ELF-1 (cell line): ENCODE measurements at regions not wholly inside any gene's neighbourhood (a gene's known extent, or its start where the extent isn't known, plus 50 kb on each side); places are given as distances from the start of the nearest gene placed in this dataset.

ENCODE experiments used
- DNase-seq: peaks from one replicate; pipeline ENCODE4 v3.0.0-alpha.2; 2016; ENCODE audit warnings: low read depth, low spot score

DNA sequence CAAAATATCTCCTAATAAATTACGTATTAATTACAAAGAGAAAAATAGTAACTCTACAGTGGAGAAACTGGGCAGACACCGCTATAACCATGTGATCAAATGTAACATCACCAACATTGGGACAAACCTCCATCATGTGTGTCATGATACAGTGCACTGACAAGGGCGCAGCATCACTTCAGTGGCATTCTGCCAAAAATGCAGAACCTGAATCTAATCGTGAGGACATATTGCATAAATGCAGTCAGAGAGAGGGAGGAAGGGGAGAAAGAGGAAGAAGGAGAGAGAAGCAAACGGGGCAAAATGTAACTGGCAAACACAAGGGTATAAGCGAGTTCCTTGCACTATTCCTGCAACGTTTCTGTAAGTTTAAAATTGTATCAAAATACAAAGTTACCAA is 74.2 kb upstream of the MARCHF10 start:
- no peak for DNase-seq

DNA sequence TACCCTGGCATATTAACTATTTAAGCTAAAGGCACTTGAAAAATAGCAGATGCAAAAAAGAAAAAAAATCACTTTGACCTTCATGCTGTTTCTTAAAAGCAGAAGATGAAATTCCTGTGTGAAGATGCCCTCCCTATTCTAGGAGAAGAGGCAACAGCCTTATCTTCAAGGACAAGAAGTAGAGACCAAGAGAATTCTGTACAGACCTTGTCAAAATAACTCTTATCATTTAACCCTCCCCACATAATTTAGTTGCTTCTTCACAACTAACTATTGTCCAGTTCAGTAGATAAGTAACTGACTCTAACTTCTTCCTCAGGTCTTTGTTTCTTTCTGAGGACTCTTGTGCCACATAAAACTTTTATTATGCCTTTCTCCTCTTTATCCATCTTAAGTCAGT is 72.0 kb upstream of the MARCHF10 start:
- DNase-seq: no peak

DNA sequence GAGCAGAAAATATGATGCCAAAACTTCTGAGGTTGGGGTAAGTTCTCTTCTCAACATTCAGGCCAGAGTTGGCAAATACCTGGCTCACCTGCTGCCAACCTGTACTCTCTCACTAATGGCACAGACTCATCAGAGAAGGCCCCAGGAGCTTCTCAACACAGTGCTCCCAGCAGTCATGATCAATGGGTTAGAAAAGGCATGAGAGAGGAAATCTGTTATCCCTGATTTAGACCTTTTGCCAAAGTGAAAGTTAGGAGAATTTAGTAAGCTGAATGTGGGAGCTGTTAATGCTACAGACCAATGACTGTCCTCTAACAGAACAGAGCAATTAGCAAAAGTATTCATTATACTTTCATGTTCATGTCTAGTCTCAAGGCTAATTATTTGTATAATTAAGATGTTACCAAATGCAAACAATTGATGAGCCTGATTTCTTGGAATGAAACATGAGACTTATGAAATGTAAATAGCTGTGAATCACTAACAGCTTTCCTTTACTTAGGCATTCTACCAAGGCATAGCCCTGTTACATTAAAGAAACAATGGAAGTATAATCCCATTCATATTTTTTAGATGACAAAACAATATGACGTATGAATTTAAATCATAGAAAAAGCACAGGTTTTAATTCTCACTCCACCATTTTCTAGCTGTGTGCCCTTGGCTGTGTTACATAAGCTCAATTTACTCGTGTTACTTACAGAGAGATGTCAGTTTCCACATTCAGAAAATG is 68.7 kb upstream of the MARCHF10 start:
- no peak for DNase-seq

DNA sequence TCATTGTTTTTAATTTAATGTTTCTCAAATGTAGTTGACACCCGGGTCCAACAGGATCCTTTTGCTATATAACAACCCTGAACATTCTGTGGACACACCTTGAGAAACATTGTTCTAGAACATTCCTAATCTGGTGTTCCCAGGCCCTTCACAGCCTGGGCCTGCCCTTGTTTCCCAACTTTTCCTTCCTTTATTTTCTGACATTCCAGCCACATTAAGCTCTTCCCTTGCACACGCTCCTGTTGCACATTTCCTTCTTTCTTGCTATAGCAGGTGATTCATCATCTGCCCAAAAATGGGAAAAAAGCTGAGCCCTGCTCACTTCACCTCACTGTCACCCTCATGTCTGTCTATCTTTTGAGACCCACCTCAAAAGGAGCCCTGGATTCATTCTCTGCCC is 67.9 kb upstream of the MARCHF10 start:
- DNase-seq: no peak

DNA sequence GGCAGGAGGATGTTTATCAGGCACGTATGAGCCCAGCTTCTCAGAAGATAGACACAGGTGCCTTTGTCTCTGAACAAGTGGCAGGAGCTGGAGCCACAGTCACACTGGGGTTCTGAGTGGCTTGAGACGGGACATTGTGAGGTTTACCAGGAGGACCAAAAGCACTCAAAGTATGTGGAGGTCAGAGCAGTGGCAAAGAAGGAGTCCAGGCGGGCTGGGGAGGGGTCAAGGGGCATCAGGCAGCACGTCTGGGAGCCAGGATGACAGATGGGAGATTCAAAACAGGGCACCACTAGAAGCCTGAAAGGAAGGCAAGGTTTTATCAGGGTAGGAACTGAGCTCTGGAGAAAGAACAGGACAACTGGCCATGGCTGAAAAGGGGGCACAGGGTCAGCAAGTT is 67.2 kb upstream of the MARCHF10 start:
- peak; percentile 51 for DNase-seq

DNA sequence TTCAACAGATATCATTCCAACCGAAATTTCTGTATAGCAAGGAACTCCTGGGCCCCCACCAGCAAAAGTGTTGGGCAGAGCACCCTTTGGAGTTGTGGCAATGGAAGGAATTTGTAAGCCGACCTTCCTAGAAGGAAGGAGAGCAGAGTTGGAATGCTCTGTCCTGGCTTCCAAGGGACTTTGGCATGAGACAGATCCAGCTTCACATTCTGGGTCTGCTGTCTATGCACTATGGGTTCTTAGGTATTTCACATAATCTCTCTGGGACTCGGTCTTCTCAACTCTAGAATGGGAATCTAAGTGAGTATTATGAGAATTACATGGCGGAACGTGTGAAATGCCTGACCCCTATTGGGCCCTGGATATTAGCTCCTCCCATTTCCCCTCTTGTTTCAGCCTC is 63.2 kb upstream of the MARCHF10 start:
- no peak for DNase-seq

DNA sequence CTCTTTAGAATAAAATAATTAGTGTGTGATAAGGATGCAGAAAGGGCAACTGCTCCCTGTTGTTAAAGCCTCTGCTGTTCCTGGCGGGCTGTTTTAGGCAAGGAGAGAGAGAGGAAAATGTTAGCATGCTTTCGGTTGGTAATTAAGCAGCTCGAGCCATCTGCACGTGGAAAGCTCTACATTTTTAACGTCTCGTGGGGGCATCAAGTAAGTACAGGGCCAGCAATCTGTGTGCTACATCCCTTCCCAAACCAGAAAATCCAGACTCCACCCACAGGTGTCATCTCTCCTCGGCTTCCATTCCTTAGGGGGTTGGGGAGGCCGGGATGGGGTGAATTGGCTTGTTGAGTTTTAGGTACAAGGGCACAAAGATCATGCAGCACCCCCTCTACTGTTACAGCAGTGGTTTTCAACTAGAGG is 62.4 kb upstream of the MARCHF10 start:
- DNase-seq: no peak

DNA sequence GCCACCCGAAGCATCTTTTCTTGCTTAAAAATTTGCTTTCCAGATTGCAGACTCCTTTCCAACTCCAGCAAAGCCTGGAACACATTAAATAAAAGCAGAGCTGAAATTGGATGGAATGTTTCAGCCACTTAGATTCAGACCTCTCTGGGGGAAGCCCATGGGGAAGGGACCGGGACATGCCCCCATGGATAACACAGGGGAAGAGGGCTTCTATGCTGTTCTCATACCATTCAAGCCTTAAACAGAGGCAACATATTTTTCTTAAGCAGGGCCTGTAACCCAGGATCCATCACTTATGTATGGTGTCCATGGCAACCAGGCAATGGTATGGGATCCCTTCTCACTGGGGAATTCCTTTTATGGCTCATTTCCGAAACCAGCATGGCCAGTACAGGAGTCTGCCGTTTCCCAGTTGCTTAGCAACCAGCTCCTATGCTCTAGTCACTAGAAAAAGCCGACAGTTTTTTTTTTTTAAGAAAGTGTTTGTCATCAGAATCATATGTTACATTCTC is 62.0 kb upstream of the MARCHF10 start:
- peak; percentile 84 for DNase-seq

DNA sequence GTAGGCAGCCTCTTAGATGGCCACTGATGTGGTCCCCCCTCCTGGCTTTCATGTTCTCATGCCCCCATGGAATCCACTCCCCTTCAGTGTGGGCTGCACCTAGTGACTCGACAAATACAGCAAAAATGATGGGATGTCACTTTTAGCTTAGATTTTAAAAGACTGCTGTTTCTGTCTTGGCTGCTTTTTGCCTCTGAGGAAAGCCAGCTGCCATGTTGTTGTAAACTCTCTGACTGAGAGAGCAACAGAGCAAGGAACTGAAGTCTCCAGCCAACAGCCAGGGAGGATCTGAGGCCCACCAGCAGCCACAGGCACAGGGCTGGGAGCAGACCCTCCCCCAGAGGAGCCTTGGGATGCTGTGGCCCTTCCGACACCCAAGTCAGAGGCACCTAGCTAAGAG is 60.6 kb upstream of the MARCHF10 start:
- no peak for DNase-seq

DNA sequence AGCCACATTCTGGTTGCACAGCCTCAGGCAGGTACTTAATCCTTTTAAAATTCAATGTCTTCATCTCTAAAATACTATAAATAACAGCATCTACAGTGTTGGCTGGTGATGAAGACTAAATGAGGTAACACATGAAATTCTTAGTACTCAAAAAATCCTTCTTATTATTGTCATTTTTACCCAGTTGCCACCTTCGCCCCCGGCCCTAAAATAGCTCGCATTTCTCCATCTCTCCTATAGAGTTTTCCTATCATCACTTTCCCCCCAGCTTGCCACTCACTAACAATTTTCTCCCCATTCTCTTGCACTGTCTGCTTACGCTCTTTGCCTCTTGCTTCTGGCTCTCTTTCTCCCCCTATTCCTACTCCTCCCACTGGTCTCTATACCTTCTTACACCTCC is 59.9 kb upstream of the MARCHF10 start:
- DNase-seq: no peak

DNA sequence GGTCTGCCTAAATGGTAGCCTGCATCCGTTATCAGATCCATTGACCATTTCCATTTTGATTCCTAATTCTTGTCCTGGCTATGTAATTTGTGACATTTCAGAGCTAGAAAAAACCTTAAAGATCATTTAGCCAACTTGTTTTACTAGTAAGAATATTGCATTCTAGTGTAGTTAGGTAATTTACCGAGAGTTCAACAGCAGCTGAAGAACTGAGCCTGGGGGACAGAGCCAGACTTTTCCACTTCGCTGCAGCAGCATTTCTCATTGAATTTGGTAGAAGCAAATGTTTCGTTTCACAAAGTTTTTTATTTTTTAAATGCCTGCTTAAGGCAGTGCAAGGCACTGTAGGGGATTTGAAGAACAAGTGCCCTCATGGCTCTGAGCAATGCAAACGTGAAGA is 59.2 kb upstream of the MARCHF10 start:
- DNase-seq: no peak

DNA sequence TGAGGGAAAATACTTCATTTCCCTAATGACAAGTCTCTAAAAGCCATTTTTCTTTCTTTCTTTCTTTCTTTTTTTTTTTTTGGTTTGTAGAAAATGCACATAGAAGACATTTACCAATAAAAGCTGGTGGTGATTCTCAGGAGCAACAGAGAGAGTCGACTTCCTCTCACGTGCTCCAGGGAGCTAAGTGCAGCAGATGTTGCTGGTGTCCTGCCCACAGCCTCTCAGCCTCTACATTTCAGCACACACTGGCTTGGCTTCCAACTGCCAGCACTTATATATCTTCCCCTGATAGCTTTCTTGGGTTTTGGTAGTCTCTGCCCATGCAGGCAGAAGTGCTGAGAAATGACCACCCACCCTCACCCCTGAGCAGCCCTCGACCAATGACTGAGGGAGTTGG is 58.4 kb upstream of the MARCHF10 start:
- DNase-seq: no peak

DNA sequence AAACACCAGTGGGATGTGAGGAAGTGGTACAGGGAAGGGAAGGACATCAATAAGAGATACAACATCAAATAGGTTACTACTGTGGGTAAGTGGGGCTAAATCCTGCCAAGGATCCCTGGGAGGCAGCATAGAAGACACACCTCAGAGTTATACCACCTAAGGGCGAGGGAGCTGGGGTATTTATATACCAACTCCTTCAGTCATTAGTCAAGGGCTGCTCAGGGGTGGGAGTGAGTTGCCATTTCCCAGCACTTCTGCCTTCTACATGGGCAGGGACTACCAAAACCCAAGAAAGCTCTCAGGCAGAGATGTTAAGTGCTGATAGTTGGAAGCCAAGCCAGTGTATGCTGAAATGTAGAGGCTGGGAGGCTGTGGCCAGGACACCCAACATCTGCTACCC is 57.5 kb upstream of the MARCHF10 start:
- DNase-seq: no peak

DNA sequence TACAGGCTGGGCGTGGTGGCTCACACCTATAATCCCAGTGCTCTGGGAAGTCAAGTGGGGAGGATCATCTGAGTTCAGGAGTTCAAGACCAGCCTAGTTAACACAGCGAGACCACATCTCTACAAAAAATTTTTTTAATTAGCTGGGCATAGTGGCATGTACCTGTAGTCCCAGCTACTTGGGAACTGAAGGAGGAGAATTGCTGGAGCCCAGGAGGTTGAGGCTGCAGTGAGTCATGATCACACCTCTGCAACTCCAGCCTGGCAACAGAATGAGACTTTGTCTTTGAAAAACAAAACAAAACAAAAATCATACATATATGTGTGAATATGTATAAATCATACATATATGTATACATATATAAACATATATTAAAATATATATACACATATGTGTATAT is 54.1 kb upstream of the MARCHF10 start:
- DNase-seq: no peak

DNA sequence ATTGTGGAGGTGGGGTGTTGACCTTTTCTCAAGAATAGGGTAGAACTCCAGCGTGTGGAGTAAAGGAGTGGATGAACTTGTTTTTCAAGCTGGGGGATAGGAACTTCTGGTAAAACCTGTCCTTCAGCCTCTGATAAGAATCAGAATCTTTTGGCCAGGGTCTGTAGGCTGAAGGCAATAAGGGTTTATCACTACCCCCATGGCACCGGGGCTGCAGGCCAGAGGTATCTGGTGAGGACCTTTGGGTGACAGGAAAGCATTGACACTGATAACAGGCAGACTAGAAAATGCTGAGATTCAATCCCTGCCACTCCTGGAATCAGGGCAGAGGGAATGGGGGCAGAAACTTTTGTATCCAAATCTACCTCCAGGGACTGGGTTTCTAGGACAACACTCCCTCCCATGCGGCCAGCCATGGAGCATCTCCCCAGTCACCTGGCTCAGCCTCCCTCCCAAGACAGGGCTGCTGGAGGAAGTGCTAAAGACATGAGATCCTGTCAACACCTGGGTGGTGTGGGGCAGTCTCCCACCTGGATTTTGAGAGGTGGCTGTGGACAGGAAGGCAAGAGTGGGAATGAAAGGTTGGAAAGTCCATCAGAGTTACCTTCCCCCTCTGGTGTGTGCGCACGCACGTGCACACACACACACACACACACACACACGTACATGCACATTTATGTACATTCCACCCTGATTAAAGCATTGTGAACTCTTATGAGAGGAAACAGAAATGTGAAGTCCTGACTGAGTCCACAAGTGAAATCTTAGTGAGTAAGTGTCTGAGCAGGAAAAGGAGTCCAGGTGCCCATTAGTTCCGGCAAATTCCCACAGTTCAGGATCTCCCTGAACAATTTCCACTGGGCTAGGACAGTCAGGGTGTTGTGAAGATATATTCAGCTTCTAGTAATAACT is 53.1 kb upstream of the MARCHF10 start:
- DNase-seq: peak; percentile 87

DNA sequence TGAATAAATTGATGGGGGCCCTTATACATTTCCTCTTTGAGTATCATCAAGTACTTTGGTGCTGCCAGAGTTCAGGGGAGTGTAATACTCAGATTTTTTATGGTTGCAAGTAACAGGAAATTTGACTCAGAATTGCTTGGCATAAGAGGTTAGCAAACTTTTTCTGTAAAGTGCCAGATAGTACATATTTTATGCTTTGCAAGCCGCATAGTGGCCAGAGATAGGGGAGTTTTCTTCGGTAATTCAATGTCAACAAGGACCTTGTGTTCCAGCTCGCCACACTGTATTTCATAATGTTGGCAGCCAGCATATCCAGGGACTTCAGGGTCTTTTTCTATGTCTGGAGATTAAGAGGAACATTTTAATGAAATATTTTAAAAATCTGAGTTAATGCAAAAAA is 51.0 kb upstream of the MARCHF10 start:
- DNase-seq: no peak
